SU-DHL-6 (cell line): ENCODE measurements at regions not wholly inside any gene's neighbourhood (a gene's known extent, or its start where the extent isn't known, plus 50 kb on each side); places are given as distances from the start of the nearest gene placed in this dataset.

Experiments
- CTCF ChIP-seq: fragments of 200-600 bp; sonication (generic); IDR thresholded peaks from one replicate; pipeline ENCODE4 v1.5.1; 2017; ENCODE audit warnings: antibody characterized with exemption, mild to moderate bottlenecking, low read length, moderate library complexity; ENCODE audit not compliant: insufficient read depth, poor library complexity, severe bottlenecking
- EZH2phosphoT487 ChIP-seq: fragments of 200-600 bp; sonication (generic), shearing (Covaris generic); conservative IDR thresholded peaks from 2 replicates; pipeline ENCODE4 v1.6.1; 2018; ENCODE audit warnings: mild to moderate bottlenecking, antibody characterized with exemption, low read length, moderate library complexity, mixed read lengths

- TF ChIP-seq CTCF (no peak), EZH2phosphoT487 (no peak)
Measured at GRCh38 chr21:15219894-15220293, 155.1 kb upstream of the NRIP1 start.
